HG02973 (cell line): ENCODE measurements at regions not wholly inside any gene's neighbourhood (a gene's known extent, or its start where the extent isn't known, plus 50 kb on each side); places are given as distances from the start of the nearest gene placed in this dataset.
"Not testable (repeated sequence)": the region's sequence is repeated elsewhere in the genome, so short reads cannot be mapped to it uniquely, and the experiment has no call there.

Source experiments
- ATAC-seq: cut with Tn5 transposase; IDR thresholded peaks from one replicate; pipeline ENCODE4 v1.9.1; 2021; ENCODE audit warnings: moderate library complexity; ENCODE audit not compliant: unreplicated experiment

DNA sequence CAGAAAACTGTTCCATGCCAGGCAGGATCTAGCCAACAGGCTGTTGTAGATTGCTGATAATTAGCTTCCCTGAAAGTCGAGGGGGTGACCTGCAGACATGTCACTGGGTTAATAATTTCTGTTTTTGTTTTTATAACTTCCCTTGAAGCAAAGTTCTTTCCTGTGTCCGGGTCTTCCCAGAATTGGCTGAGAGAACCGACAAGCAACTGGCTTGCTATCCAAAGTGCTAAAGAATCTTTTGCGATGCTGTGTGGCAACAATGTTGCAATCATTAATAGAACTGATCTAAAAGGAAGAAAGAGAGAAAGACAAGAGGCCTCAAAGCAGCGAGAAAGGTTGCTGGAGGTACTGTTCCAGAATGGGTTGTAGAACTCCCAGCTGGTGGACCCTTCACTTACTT, 132.1 kb upstream of the DPP6 start:
- no peak for ATAC-seq

DNA sequence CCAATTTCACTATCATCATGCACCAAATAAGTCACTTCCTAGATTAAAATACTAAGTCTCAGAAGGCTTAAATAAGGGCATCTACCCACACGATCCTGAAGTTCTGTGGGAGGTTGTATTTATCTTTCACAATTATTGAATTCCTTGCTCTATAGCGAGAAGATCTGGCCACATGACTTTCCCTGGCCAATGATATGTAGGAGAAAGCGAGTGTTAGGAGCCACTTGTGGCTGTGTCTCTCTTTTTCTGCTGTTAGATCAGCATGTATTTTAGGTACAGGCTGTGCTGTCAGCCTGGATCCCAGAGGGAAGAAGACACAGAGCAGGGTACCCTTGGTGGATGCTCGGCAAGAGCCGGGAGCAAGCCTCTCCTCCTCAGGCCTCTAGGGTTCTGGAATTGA, 131.3 kb upstream of the DPP6 start:
- no peak for ATAC-seq

- ATAC-seq: no peak
These were observed 130.8 kb upstream of the DPP6 start for GRCh38 chr7:153921408-153921807.

GRCh38 chr7:153930696-153931095, 121.5 kb upstream of the DPP6 start:
- no peak for ATAC-seq

DNA sequence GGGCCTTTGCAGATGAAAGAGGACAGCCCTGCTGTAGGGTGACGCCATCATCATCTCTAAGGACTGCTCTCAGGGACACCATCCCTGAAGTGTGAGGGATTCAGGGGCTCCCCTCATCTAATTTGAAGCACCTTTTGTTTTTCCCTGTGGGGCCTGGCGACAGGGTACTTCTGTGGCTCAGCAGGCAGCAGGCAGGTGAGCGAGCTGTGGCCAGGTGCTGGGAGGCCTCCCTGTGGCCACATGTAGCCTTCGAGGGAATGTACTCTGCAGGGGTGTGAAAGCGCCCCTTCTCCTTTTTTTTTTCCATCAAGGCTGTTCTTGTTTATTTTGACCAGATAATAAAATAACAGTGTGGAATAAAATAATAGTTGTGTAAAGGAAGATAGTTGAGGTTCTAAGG, 118.2 kb upstream of the DPP6 start:
- no peak for ATAC-seq

GRCh38 chr7:153934629-153935028, 117.6 kb upstream of the DPP6 start:
- no peak for ATAC-seq

- ATAC-seq: no peak
These were observed 117.1 kb upstream of the DPP6 start for GRCh38 chr7:153935095-153935494.

GRCh38 chr7:153938451-153938850, 113.7 kb upstream of the DPP6 start:
- ATAC-seq: no peak

DNA sequence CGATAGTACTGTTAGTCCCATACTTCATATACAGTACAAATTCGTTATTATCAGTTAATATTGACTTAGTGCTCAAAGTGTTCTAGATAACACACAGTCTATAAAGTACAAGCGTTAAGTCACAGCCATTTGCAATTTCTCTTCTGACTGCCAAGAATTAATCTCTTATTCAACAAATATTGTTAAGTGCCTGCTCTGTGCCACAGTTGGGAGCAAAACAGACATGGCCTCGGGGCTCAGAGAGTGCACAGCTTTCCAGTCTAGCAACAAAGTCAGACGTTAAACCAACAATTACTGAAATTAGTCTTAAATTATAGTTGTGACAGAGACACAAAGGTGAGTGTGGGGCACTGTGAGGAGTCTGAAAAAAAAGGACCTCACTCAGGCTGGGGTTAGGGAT, 113.0 kb upstream of the DPP6 start:
- no peak for ATAC-seq

GRCh38 chr7:153939654-153940053, 112.5 kb upstream of the DPP6 start:
- no peak for ATAC-seq

- no peak for ATAC-seq
These were observed 111.1 kb upstream of the DPP6 start for GRCh38 chr7:153941061-153941460.

GRCh38 chr7:153942036-153942435, 110.2 kb upstream of the DPP6 start:
- no peak for ATAC-seq

- no peak for ATAC-seq
These were observed 108.7 kb upstream of the DPP6 start for GRCh38 chr7:153943457-153943856.

DNA sequence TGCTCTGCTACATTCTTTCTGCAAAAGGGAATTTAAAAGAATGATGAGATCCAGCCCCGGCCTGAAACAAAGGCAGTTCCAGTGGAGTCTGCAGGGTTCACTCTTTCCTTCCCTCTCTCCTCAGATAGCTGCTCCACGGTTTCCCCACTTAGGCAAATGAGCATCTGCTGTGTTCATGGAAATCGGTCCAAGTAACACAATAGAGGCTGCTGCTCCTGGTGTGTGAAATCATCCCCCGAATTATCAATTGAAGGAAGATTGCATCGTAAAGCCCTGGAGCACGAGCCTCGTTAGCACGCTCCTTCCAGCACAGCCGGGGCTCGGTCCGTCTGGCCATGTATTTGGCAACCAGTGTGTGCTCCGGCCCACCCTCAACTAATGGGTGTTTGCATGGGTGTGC, 108.3 kb upstream of the DPP6 start:
- ATAC-seq: no peak

DNA sequence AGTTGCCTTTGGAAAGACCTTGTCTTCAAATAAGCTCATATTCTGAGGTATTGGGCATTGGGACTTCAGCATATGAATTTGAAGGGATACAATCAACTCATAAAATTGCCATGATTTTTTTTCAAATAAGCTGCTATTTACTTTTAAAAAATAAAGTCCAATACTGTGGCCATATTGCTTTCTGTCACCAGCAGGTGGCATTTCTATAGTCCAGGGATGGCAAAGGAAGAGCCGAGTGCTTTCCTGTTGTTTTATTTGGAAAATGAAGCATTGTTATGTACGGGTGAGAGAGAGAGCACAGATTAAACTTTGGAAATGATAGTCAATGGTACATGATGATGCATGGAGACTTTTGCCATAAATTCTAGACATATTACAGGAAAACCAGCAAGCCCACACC, 104.1 kb upstream of the DPP6 start:
- ATAC-seq: no peak

- ATAC-seq: no peak
These were observed 100.9 kb upstream of the DPP6 start for GRCh38 chr7:153951316-153951715.

DNA sequence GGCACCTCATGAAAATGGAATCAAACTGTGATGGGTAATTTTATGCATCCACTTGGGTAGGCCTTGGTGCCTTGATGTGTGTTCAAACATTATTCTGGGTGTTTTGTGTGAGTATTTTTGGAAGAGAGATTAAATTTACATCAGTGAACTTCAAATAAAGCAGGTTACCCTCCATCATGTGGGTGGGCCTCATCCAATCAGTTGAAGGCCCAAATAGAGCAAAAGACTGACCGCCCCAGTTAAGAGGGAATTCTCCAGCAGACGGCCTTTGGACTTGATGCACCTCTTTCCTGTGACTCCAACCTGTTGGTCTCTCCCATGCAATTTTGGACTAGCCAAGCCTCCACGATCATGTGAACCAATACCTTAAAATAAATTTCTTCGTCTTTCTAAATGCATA, 97.7 kb upstream of the DPP6 start:
- ATAC-seq: no peak

DNA sequence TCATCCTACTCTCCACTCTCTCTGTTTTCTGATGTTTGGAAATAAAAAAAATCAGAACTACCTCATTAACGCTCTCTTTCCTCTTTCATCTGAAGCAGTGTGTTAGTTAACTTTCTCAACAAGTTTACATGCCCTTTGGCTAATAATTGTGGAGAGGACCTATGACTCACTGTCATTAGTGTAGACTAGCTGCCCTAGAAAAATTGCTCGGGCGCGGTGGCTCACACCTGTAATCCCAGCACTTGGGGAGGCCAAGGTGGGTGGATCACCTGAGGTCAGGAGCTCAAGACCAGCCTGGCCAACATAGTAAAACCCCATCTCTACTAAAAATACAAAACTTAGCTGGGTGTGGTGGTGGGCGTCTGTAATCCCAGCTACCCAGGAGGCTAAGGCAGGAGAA, 94.5 kb upstream of the DPP6 start:
- ATAC-seq: not testable (repeated sequence)

DNA sequence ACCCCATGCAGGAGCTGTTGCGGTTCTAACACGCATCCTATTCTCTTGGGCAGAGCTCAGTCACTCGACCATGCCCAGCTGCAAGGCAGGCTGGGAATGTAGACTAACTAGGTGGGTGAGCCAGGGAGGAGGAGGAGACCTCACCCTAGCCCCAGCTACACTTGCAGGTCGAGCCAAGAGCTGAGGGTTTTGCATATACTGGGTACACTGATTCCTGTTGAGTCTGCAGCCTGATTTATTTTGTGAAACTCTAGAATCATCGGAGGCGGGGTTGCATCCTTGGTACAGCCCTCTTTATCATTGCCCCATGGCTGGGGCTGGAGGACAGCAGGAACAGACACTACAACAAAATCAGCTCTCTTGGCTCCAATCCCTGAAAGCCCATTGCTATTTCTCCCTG, 93.8 kb upstream of the DPP6 start:
- not testable (repeated sequence) for ATAC-seq

- ATAC-seq: not testable (repeated sequence)
These were observed 93.4 kb upstream of the DPP6 start for GRCh38 chr7:153958789-153959188.

DNA sequence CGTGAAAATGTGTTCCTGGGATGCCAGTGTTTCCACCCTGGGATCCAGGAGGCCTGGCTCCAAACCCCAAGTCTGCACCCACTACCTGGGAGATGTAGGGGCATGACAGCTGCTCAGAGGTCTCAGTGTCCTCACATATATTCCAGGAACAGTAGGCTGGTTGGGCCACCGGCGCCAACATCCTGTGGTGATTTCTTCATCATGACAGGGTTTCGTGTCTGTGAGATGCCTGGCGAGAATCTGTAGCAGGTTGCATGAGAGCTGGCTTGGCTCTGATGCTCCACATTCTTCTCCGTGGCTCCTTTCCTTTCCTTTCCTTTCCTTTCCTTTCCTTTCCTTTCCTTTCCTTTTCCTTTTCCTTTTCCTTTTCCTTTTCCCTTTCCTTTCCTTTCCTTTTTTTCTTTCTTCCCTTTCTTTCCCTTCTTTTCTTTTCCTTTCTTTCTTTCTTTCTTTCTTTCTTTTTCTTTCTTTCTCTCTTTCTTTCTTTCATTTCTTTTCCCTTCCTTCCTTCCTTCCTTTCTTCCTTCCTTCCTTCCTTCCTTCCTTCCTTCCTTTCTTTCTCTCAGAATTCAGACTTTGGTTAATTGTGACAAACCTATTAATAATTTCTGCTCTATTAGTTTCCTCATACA, 87.6 kb upstream of the DPP6 start:
- not testable (repeated sequence) for ATAC-seq

GRCh38 chr7:153969016-153969415, 83.2 kb upstream of the DPP6 start:
- not testable (repeated sequence) for ATAC-seq

- not testable (repeated sequence) for ATAC-seq
These were observed 77.6 kb upstream of the DPP6 start for GRCh38 chr7:153974603-153975002.
